Calu3 (cell line): ENCODE measurements at regions not wholly inside any gene's neighbourhood (a gene's known extent, or its start where the extent isn't known, plus 50 kb on each side); places are given as distances from the start of the nearest gene placed in this dataset.

Source experiments
- BruUV-seq: library from RNA; stranded (reverse); fragments of 400-500 nt; replicated peaks from 2 replicates; lab custom pipeline; 2021; lab: Mats Ljungman, UMichigan
- CTCF ChIA-PET: fragments of 300-600 bp; sonication (Branson Sonifier 250); formaldehyde crosslinking; loops from one replicate; lab custom pipeline; 2022; ENCODE audit warnings: antibody characterized with exemption; lab: Charles Lee
- DNase-seq: peaks from one replicate; pipeline ENCODE4 v3.0.0; 2022
- H3K27ac Mint-ChIP-seq: one replicate; pipeline ENCODE4 v1.8.0; 2022; ENCODE audit warnings: mixed read lengths; ENCODE audit not compliant: unreplicated experiment
- H3K27me3 Mint-ChIP-seq: one replicate; pipeline ENCODE4 v1.8.0; 2022; ENCODE audit warnings: mixed read lengths; ENCODE audit not compliant: unreplicated experiment
- H3K36me3 Mint-ChIP-seq: one replicate; pipeline ENCODE4 v1.8.0; 2022; ENCODE audit warnings: mild to moderate bottlenecking, moderate library complexity, mixed read lengths; ENCODE audit not compliant: insufficient read depth, unreplicated experiment
- H3K4me1 Mint-ChIP-seq: one replicate; pipeline ENCODE4 v1.8.0; 2022; ENCODE audit warnings: mild to moderate bottlenecking, low read depth, mixed read lengths; ENCODE audit not compliant: unreplicated experiment
- H3K4me3 Mint-ChIP-seq: one replicate; pipeline ENCODE4 v1.8.0; 2022; ENCODE audit warnings: mild to moderate bottlenecking, low read depth, moderate library complexity, mixed read lengths; ENCODE audit not compliant: unreplicated experiment
- H3K9me3 Mint-ChIP-seq: one replicate; pipeline ENCODE4 v1.8.0; 2022; ENCODE audit warnings: low read depth, mixed read lengths; ENCODE audit not compliant: unreplicated experiment
- intact Hi-C: fragments of 100-400 bp; cut with micrococcal nuclease; formaldehyde crosslinking; loops from one replicate; pipeline ENCODE4 v1.10.0; 2022; ENCODE audit not compliant: unreplicated experiment
- TF ChIP-seq, protein P1 (sequence below): fragments of 200-600 bp; IDR thresholded peaks from one replicate; pipeline ENCODE4 v1.8.0; 2022; ENCODE audit warnings: antibody characterized with exemption; ENCODE audit not compliant: unreplicated experiment

DNA sequence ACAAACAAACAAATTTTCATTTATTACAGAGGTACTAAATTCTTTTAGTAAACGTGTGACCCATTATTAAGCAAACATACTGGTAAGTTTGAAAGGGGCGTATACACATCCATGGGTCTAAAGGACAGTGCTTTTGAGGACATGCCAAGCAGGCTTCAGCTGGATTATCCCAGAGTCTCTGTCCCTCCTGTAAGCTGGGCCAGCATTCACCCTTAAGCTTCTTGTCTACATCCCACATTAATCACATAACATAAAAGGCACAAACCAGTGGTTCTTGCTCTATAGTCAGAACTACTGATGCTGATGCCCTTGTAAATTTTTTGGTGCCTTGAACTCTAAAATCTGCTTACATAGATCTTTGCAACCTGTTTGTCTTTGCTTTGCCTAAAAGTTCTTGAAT is 150.8 kb upstream of the BNIP2 start:
- CTCF ChIA-PET = no interaction called here
- no peaks in the 10 kb centered on the region for H3K4me1 Mint-ChIP-seq
- intact Hi-C loops = no loop called here
- peaks cover 96% of the 10 kb centered on the region for H3K27me3 Mint-ChIP-seq
- H3K4me3 Mint-ChIP-seq = no peak overlapping the region
- BruUV-seq = no TSS peak
- H3K36me3 Mint-ChIP-seq = no peaks in the 10 kb centered on the region
- DNase-seq = no peak
- H3K27ac Mint-ChIP-seq = no peak overlapping the region
- no peaks in the 10 kb centered on the region for H3K9me3 Mint-ChIP-seq
- TF ChIP-seq, protein P1, sequence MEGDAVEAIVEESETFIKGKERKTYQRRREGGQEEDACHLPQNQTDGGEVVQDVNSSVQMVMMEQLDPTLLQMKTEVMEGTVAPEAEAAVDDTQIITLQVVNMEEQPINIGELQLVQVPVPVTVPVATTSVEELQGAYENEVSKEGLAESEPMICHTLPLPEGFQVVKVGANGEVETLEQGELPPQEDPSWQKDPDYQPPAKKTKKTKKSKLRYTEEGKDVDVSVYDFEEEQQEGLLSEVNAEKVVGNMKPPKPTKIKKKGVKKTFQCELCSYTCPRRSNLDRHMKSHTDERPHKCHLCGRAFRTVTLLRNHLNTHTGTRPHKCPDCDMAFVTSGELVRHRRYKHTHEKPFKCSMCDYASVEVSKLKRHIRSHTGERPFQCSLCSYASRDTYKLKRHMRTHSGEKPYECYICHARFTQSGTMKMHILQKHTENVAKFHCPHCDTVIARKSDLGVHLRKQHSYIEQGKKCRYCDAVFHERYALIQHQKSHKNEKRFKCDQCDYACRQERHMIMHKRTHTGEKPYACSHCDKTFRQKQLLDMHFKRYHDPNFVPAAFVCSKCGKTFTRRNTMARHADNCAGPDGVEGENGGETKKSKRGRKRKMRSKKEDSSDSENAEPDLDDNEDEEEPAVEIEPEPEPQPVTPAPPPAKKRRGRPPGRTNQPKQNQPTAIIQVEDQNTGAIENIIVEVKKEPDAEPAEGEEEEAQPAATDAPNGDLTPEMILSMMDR = no peak

DNA sequence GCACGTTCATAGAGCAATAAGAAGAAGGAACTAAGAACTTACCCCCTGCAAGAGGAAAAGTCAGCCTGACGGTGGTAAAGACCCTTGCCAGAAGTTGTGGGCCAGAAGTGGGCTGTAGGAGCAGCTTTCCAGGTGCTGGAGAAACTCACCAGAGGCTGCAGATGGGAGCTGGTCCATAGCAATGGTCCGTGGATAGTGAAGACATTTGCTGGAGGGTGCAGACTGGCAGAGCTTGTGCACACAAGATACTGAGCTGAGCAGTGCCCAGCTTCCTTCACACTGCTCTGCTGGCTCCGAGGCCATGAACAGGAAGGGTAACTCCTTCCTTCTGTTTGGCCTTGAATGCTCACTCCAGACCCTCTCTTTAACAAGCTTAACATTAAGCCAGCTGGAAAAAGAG is 149.8 kb upstream of the BNIP2 start:
- H3K27ac Mint-ChIP-seq = no peak overlapping the region
- H3K36me3 Mint-ChIP-seq = no peaks in the 10 kb centered on the region
- H3K4me3 Mint-ChIP-seq = no peak overlapping the region
- H3K27me3 Mint-ChIP-seq = peaks cover 96% of the 10 kb centered on the region
- TF ChIP-seq, protein P1 = no peak
- H3K4me1 Mint-ChIP-seq = no peaks in the 10 kb centered on the region
- no peaks in the 10 kb centered on the region for H3K9me3 Mint-ChIP-seq
- no TSS peak for BruUV-seq
- CTCF ChIA-PET = interaction anchor here (0.5 to 0.7 kb wide), 3 partner anchors 27 to 1173 kb away, joined by 3 to 5 read pairs (median 3); no protein-coding TSS in a partner anchor
- no peak for DNase-seq
- intact Hi-C loops = no loop called here

DNA sequence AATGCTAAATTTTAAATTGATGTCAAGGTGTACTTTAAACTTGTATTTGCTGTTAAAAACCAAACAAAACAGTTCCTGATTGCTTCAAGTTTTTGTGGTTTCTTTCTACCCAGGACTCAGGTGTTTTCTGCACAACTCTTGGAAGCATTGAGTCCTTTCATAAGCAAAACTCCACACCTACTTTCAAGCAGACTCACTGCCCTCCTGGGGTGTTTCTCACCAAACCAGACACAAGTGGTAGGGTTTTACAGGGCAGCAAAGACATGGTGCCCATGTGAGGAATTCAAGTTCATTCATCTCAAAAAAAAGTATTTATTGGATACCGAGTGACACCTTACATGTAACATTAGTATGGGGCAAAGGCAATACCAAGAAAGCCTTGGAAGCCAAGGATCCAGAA is 146.7 kb upstream of the BNIP2 start:
- no peaks in the 10 kb centered on the region for H3K9me3 Mint-ChIP-seq
- CTCF ChIA-PET = interaction anchor here (0.7 kb wide), 1 partner anchor 472 kb away, joined by 3 read pairs; no protein-coding TSS in a partner anchor
- no peak for DNase-seq
- intact Hi-C loops = no loop called here
- TF ChIP-seq, protein P1 = no peak
- no peak overlapping the region for H3K27ac Mint-ChIP-seq
- no peaks in the 10 kb centered on the region for H3K36me3 Mint-ChIP-seq
- H3K4me3 Mint-ChIP-seq = no peak overlapping the region
- H3K27me3 Mint-ChIP-seq = peaks cover 74% of the 10 kb centered on the region
- BruUV-seq = no TSS peak
- H3K4me1 Mint-ChIP-seq = no peaks in the 10 kb centered on the region

DNA sequence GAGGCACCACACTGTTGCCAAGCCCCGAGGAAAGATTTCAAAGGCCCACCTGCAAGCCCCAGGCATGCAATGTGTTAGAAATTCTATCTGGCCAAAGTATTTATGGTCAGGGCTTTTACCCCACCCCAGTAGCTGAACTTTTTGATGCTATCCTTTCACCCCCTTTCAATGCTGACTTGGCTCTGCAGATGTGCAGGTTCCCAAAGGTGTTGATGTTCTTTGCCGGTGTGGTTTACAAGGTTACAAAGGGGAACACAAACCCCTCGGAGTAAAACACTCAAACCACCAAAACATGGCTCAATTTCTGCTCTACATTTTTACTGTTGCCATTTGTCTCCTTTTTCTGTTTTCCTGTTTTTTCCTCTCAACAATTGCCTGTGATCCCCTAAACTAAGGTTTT is 145.4 kb upstream of the BNIP2 start:
- H3K4me1 Mint-ChIP-seq = no peaks in the 10 kb centered on the region
- H3K9me3 Mint-ChIP-seq = no peaks in the 10 kb centered on the region
- no TSS peak for BruUV-seq
- TF ChIP-seq, protein P1 = no peak
- H3K4me3 Mint-ChIP-seq = no peak overlapping the region
- intact Hi-C loops = no loop called here
- H3K27me3 Mint-ChIP-seq = peaks cover 74% of the 10 kb centered on the region
- DNase-seq = no peak
- CTCF ChIA-PET = no interaction called here
- no peak overlapping the region for H3K27ac Mint-ChIP-seq
- H3K36me3 Mint-ChIP-seq = no peaks in the 10 kb centered on the region
